WTC11 (cell line): ENCODE measurements at regions not wholly inside any gene's neighbourhood (a gene's known extent, or its start where the extent isn't known, plus 50 kb on each side); places are given as distances from the start of the nearest gene placed in this dataset.

Experiments used
- ATAC-seq: fragments of 200-7000 bp; cut with Tn5 transposase; 2 replicates; pipeline ENCODE4 v1.10.0; 2021; ENCODE audit warnings: mild to moderate bottlenecking, moderate library complexity
- CTCF ChIA-PET: fragments of 300-600 bp; sonication (Branson Sonifier 250); formaldehyde crosslinking; loops from one replicate; lab custom pipeline; 2021; ENCODE audit warnings: antibody characterized with exemption; lab: Charles Lee
- POLR2A ChIA-PET: fragments of 350-600 bp; sonication (Branson Sonifier 250); formaldehyde crosslinking; loops from one replicate; lab custom pipeline; 2021; ENCODE audit warnings: antibody characterized with exemption; lab: Charles Lee
- DNase-seq: peaks from one replicate; pipeline ENCODE4 v3.0.0; 2021; ENCODE audit warnings: low spot score
- H3K27ac Mint-ChIP-seq: 2 replicates; pipeline ENCODE4 v1.8.0; 2021; ENCODE audit warnings: mixed read lengths
- H3K27me3 Mint-ChIP-seq: 2 replicates; pipeline ENCODE4 v1.8.0; 2021; ENCODE audit warnings: low read depth, mild to moderate bottlenecking, moderate library complexity, mixed read lengths
- H3K36me3 Mint-ChIP-seq: 2 replicates; pipeline ENCODE4 v1.8.0; 2021; ENCODE audit warnings: mixed read lengths
- H3K4me1 Mint-ChIP-seq: 2 replicates; pipeline ENCODE4 v1.8.0; 2022; ENCODE audit warnings: mixed read lengths
- H3K4me3 Mint-ChIP-seq: 2 replicates; pipeline ENCODE4 v1.8.0; 2021; ENCODE audit warnings: mild to moderate bottlenecking, moderate library complexity, mixed read lengths
- H3K9me3 Mint-ChIP-seq: 2 replicates; pipeline ENCODE4 v1.8.0; 2021; ENCODE audit warnings: mixed read lengths
- ATF3 ChIP-seq: sonication (generic); formaldehyde crosslinking; conservative IDR thresholded peaks from 2 replicates; pipeline ENCODE4 v1.8.1; 2022; ENCODE audit warnings: mild to moderate bottlenecking, missing genetic modification reagents
- E2F1 ChIP-seq: sonication (generic); formaldehyde crosslinking; IDR thresholded peaks from 2 replicates; pipeline ENCODE4 v1.8.0; 2022; ENCODE audit warnings: mild to moderate bottlenecking, missing genetic modification reagents
- E2F4 ChIP-seq: sonication (generic); formaldehyde crosslinking; IDR thresholded peaks from 2 replicates; pipeline ENCODE4 v1.8.1; 2022; ENCODE audit warnings: low read depth, mild to moderate bottlenecking, moderate library complexity, missing genetic modification reagents, borderline replicate concordance
- ESRRA ChIP-seq: sonication (generic); formaldehyde crosslinking; IDR thresholded peaks from 2 replicates; pipeline ENCODE4 v1.8.1; 2022; ENCODE audit warnings: mild to moderate bottlenecking, missing genetic modification reagents, borderline replicate concordance
- FOXK1 ChIP-seq: sonication (generic); formaldehyde crosslinking; IDR thresholded peaks from 2 replicates; pipeline ENCODE4 v1.8.0; 2022; ENCODE audit warnings: mild to moderate bottlenecking, moderate library complexity, missing genetic modification reagents
- FOXP1 ChIP-seq: sonication (generic); formaldehyde crosslinking; IDR thresholded peaks from 2 replicates; pipeline ENCODE4 v1.8.0; 2022; ENCODE audit warnings: missing genetic modification reagents, mild to moderate bottlenecking, moderate library complexity, borderline replicate concordance
- NFYB ChIP-seq: sonication (generic); formaldehyde crosslinking; conservative IDR thresholded peaks from 2 replicates; pipeline ENCODE4 v1.8.0; 2022; ENCODE audit warnings: low read depth, missing genetic modification reagents
- NR1H2 ChIP-seq: sonication (generic); formaldehyde crosslinking; IDR thresholded peaks from 2 replicates; pipeline ENCODE4 v1.9.0; 2021; ENCODE audit warnings: mild to moderate bottlenecking, moderate library complexity, missing genetic modification reagents
- NR2C2 ChIP-seq: sonication (generic); formaldehyde crosslinking; IDR thresholded peaks from 2 replicates; pipeline ENCODE4 v1.8.0; 2022; ENCODE audit warnings: mild to moderate bottlenecking, missing genetic modification reagents
- OVOL2 ChIP-seq: fragments of 250-450 bp; sonication (Bioruptor Pico); IDR thresholded peaks from 2 replicates; pipeline ENCODE4 v1.9.0; 2021; ENCODE audit warnings: mild to moderate bottlenecking, borderline replicate concordance
- PRDM15 ChIP-seq: sonication (generic); formaldehyde crosslinking; IDR thresholded peaks from 2 replicates; pipeline ENCODE4 v1.8.0; 2022; ENCODE audit warnings: missing genetic modification reagents
- PRRX2 ChIP-seq: fragments of 250-450 bp; sonication (Bioruptor Pico); IDR thresholded peaks from 2 replicates; pipeline ENCODE4 v1.8.0; 2021; ENCODE audit warnings: mild to moderate bottlenecking
- SOX15 ChIP-seq: fragments of 250-450 bp; sonication (Bioruptor Pico); IDR thresholded peaks from 2 replicates; pipeline ENCODE4 v1.9.0; 2021; ENCODE audit warnings: mild to moderate bottlenecking
- STAT6 ChIP-seq: sonication (generic); formaldehyde crosslinking; conservative IDR thresholded peaks from 2 replicates; pipeline ENCODE4 v1.8.1; 2023; ENCODE audit warnings: mild to moderate bottlenecking, low read depth, missing genetic modification reagents, moderate library complexity
- TEAD1 ChIP-seq: sonication (generic); formaldehyde crosslinking; IDR thresholded peaks from 2 replicates; pipeline ENCODE4 v1.8.0; 2022; ENCODE audit warnings: mild to moderate bottlenecking, missing genetic modification reagents
- ZNF121 ChIP-seq: sonication (generic); formaldehyde crosslinking; IDR thresholded peaks from 2 replicates; pipeline ENCODE4 v1.8.0; 2023; ENCODE audit warnings: missing genetic modification reagents
- TF ChIP-seq, protein P1 (sequence below): sonication (generic); formaldehyde crosslinking; IDR thresholded peaks from 2 replicates; pipeline ENCODE4 v1.8.0; 2022; ENCODE audit warnings: mild to moderate bottlenecking, missing genetic modification reagents
- TF ChIP-seq, protein P2 (sequence below): sonication (generic); formaldehyde crosslinking; IDR thresholded peaks from 2 replicates; pipeline ENCODE4 v1.8.1; 2023; ENCODE audit warnings: mild to moderate bottlenecking, missing genetic modification reagents, moderate library complexity
- TF ChIP-seq, protein P3 (sequence below): sonication (generic); formaldehyde crosslinking; IDR thresholded peaks from 2 replicates; pipeline ENCODE4 v1.8.1; 2023; ENCODE audit warnings: mild to moderate bottlenecking, missing genetic modification reagents

DNA sequence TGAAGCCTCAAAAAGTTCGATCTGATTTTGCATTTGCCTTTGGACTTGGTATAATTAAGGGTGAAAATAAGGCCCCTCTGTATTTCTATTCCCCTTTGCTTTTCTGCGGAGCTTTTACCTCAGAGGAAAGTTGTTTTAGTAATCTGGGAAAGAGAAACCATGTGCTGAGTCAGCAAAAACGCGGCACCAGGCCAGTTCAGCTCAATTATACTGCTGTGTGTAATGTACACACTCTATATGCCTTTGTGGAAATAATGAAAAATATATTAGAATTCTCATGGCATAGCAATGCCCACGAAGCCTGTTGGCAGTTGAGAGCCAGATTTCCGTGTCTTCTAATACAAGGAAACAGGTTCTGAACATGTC lies 161.9 kb upstream of the SIX2 start (continued):
- TF ChIP-seq PRDM15 (CRISPR knock-in tag) (no peak), STAT6 (no peak), ATF3 (CRISPR knock-in tag) (no peak), OVOL2 (CRISPR knock-in tag) (no peak), ZNF121 (CRISPR knock-in tag) (no peak), NR2C2 (no peak), NFYB (no peak), FOXP1 (CRISPR knock-in tag) (no peak), ESRRA (CRISPR knock-in tag) (no peak), PRRX2 (CRISPR knock-in tag) (no peak), NR1H2 (CRISPR knock-in tag) (no peak)
- TF ChIP-seq, all 79 proteins: peak for 0

DNA sequence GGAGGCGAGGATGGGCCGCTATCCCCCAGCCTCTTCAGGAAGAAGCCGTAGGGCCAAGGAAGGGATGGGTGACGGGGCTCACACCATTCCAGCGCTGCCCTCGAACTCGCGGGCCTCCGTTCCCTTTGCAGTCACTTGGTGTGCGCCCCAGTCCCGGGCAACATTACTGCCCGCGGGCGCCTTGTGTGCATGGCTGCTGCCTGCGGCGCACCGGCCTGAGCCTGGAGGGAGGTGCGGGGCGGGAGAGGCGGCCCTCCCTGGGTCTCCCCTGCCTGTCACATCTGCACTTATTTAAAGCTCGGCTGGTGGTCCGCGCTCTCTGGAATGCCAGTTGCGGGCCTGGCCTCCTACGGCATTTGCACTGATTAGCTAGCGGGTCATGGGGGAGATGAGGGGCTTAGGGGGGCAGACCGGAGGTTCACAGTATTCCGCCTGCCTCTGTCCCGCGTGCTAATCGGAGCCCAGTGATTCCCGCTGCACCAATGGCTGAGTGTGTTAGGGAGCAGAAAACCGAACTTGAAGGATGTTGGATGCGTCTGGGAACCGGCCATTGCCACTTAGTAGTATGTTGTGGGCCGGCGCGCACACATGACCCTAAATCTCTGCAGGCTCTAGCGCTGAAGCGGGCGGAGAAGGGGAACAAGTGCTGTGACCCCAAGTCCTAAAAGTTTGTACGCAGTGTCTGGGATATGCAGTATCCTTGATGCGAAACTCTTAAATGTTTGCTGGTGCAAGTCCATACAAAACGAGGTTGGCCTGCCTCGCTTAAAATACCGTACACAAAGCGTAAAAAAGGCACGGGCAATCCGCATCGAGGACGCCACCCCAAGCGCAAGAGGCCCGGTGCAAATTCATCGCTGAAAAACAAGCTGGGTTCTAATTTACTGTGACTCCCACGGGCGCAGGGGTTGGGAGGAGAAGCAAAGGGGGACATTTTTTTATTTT lies 161.2 kb upstream of the SIX2 start:
- ATAC-seq (peak; percentile 50), DNase-seq (no peak)
- Mint-ChIP-seq H3K9me3 (no peaks in the 10 kb centered on the region), H3K27ac (no peak overlapping the region), H3K4me1 (peaks cover 36% of the 10 kb centered on the region), H3K27me3 (peaks cover 73% of the 10 kb centered on the region), H3K4me3 (peak overlapping the region; percentile 68), H3K36me3 (no peaks in the 10 kb centered on the region)
- CTCF ChIA-PET: interaction anchor here (0.6 to 2.3 kb wide), 4 partner anchors 156 to 178 kb away, joined by 3 to 14 read pairs (median 6); no protein-coding TSS in a partner anchor
- POLR2A ChIA-PET: no interaction called here
- TF ChIP-seq STAT6: no peak
- 0 out of 2 replicates have a peak, but pooled peaks have one; percentile 12 for TF ChIP-seq ZNF121 (CRISPR knock-in tag)
- TF ChIP-seq TEAD1 (CRISPR knock-in tag): peak; percentile 56; the same call in 1 of the 2 replicates
- TF ChIP-seq, protein P1, sequence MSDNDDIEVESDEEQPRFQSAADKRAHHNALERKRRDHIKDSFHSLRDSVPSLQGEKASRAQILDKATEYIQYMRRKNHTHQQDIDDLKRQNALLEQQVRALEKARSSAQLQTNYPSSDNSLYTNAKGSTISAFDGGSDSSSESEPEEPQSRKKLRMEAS (CRISPR knock-in tag): peak; percentile 66; the same call in 1 of the 2 replicates
- TF ChIP-seq FOXK1: 0 out of 2 replicates have a peak, but pooled peaks have one; percentile 15
- no peak for TF ChIP-seq E2F4 (CRISPR knock-in tag)
- TF ChIP-seq, protein P2, sequence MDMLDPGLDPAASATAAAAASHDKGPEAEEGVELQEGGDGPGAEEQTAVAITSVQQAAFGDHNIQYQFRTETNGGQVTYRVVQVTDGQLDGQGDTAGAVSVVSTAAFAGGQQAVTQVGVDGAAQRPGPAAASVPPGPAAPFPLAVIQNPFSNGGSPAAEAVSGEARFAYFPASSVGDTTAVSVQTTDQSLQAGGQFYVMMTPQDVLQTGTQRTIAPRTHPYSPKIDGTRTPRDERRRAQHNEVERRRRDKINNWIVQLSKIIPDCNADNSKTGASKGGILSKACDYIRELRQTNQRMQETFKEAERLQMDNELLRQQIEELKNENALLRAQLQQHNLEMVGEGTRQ (CRISPR knock-in tag): 0 out of 2 replicates have a peak, but pooled peaks have one; percentile 15
- 0 out of 2 replicates have a peak, but pooled peaks have one; percentile 21 for TF ChIP-seq E2F1 (CRISPR knock-in tag)
- TF ChIP-seq, protein P3, sequence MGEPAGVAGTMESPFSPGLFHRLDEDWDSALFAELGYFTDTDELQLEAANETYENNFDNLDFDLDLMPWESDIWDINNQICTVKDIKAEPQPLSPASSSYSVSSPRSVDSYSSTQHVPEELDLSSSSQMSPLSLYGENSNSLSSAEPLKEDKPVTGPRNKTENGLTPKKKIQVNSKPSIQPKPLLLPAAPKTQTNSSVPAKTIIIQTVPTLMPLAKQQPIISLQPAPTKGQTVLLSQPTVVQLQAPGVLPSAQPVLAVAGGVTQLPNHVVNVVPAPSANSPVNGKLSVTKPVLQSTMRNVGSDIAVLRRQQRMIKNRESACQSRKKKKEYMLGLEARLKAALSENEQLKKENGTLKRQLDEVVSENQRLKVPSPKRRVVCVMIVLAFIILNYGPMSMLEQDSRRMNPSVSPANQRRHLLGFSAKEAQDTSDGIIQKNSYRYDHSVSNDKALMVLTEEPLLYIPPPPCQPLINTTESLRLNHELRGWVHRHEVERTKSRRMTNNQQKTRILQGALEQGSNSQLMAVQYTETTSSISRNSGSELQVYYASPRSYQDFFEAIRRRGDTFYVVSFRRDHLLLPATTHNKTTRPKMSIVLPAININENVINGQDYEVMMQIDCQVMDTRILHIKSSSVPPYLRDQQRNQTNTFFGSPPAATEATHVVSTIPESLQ (CRISPR knock-in tag): no peak
- no peak for TF ChIP-seq SOX15 (CRISPR knock-in tag)
